ENCODE measurements at regions not wholly inside any gene's neighbourhood (a gene's known extent, or its start where the extent isn't known, plus 50 kb on each side); places are given as distances from the start of the nearest gene placed in this dataset.

GRCh38 chr16:7206469-7206868 is 126.2 kb upstream of the RBFOX1 start:
- H3K36me3 ChIP-seq (ENCODE audit: control insufficient read depth in 2 of 2, insufficient read depth in 2 of 2, low read length in 1 of 2) = no peaks in the 10 kb centered on the region
- no peaks in the 10 kb centered on the region for H3K27me3 ChIP-seq (ENCODE audit: control insufficient read depth in 1 of 2, insufficient read depth in 2 of 2, low read length in 2 of 2)
- H3K27ac ChIP-seq (ENCODE audit: low read depth in 2 of 2, low read length in 1 of 2) = no peak overlapping the region
- WGBS, 2 donors = 52 to 66% methylated on average over 4 of the region's 4 CpGs
- H3K4me1 ChIP-seq (ENCODE audit: control insufficient read depth in 2 of 2, insufficient read depth in 2 of 2, low read length in 1 of 2) = no peaks in the 10 kb centered on the region
- H3K4me3 ChIP-seq (ENCODE audit: low read depth in 1 of 2, low read length in 2 of 2) = no peak overlapping the region
- no peaks in the 10 kb centered on the region for H3K9me3 ChIP-seq (ENCODE audit: control insufficient read depth in 2 of 2, insufficient read depth in 1 of 2, low read depth in 1 of 2, low read length in 1 of 2)

- Histone ChIP-seq H3K4me3 (ENCODE audit: low read depth in 1 of 2, low read length in 2 of 2) (no peak overlapping the region), H3K4me1 (ENCODE audit: control insufficient read depth in 2 of 2, insufficient read depth in 2 of 2, low read length in 1 of 2) (no peaks in the 10 kb centered on the region), H3K9me3 (ENCODE audit: control insufficient read depth in 2 of 2, insufficient read depth in 1 of 2, low read depth in 1 of 2, low read length in 1 of 2) (peaks cover 0 to 3% of the 10 kb centered on the region in 2 donors), H3K36me3 (ENCODE audit: control insufficient read depth in 2 of 2, insufficient read depth in 2 of 2, low read length in 1 of 2) (no peaks in the 10 kb centered on the region), H3K27ac (ENCODE audit: low read depth in 2 of 2, low read length in 1 of 2) (no peak overlapping the region), H3K27me3 (ENCODE audit: control insufficient read depth in 1 of 2, insufficient read depth in 2 of 2, low read length in 2 of 2) (no peaks in the 10 kb centered on the region)
- 71 to 73% methylated on average over 4 of the region's 4 CpGs for WGBS, 2 donors
Measured at GRCh38 chr16:7200320-7200719, 132.3 kb upstream of the RBFOX1 start.

- Histone ChIP-seq H3K27me3 (ENCODE audit: control insufficient read depth in 1 of 2, insufficient read depth in 2 of 2, low read length in 2 of 2) (no peaks in the 10 kb centered on the region), H3K4me1 (ENCODE audit: control insufficient read depth in 2 of 2, insufficient read depth in 2 of 2, low read length in 1 of 2) (no peaks in the 10 kb centered on the region), H3K4me3 (ENCODE audit: low read depth in 1 of 2, low read length in 2 of 2) (no peak overlapping the region), H3K27ac (ENCODE audit: low read depth in 2 of 2, low read length in 1 of 2) (no peak overlapping the region), H3K36me3 (ENCODE audit: control insufficient read depth in 2 of 2, insufficient read depth in 2 of 2, low read length in 1 of 2) (no peaks in the 10 kb centered on the region), H3K9me3 (ENCODE audit: control insufficient read depth in 2 of 2, insufficient read depth in 1 of 2, low read depth in 1 of 2, low read length in 1 of 2) (no peaks in the 10 kb centered on the region)
- WGBS, 2 donors = 53 to 64% methylated on average over 4 of the region's 4 CpGs
Measured at GRCh38 chr16:7185689-7186088, 147.0 kb upstream of the RBFOX1 start.

GRCh38 chr16:7185165-7185564 is 147.5 kb upstream of the RBFOX1 start:
- 53 to 56% methylated on average over 3 of the region's 3 CpGs for WGBS, 2 donors
- no peaks in the 10 kb centered on the region for H3K9me3 ChIP-seq (ENCODE audit: control insufficient read depth in 2 of 2, insufficient read depth in 1 of 2, low read depth in 1 of 2, low read length in 1 of 2)
- no peak overlapping the region for H3K4me3 ChIP-seq (ENCODE audit: low read depth in 1 of 2, low read length in 2 of 2)
- H3K27me3 ChIP-seq (ENCODE audit: control insufficient read depth in 1 of 2, insufficient read depth in 2 of 2, low read length in 2 of 2) = no peaks in the 10 kb centered on the region
- no peak overlapping the region for H3K27ac ChIP-seq (ENCODE audit: low read depth in 2 of 2, low read length in 1 of 2)
- H3K36me3 ChIP-seq (ENCODE audit: control insufficient read depth in 2 of 2, insufficient read depth in 2 of 2, low read length in 1 of 2) = no peaks in the 10 kb centered on the region
- H3K4me1 ChIP-seq (ENCODE audit: control insufficient read depth in 2 of 2, insufficient read depth in 2 of 2, low read length in 1 of 2) = no peaks in the 10 kb centered on the region

- Histone ChIP-seq H3K4me1 (ENCODE audit: control insufficient read depth in 2 of 2, insufficient read depth in 2 of 2, low read length in 1 of 2) (no peaks in the 10 kb centered on the region), H3K4me3 (ENCODE audit: low read depth in 1 of 2, low read length in 2 of 2) (no peak overlapping the region), H3K9me3 (ENCODE audit: control insufficient read depth in 2 of 2, insufficient read depth in 1 of 2, low read depth in 1 of 2, low read length in 1 of 2) (no peaks in the 10 kb centered on the region), H3K36me3 (ENCODE audit: control insufficient read depth in 2 of 2, insufficient read depth in 2 of 2, low read length in 1 of 2) (no peaks in the 10 kb centered on the region), H3K27ac (ENCODE audit: low read depth in 2 of 2, low read length in 1 of 2) (no peak overlapping the region), H3K27me3 (ENCODE audit: control insufficient read depth in 1 of 2, insufficient read depth in 2 of 2, low read length in 2 of 2) (no peaks in the 10 kb centered on the region)
- 55 to 74% methylated on average over 3 of the region's 3 CpGs for WGBS, 2 donors
Measured at GRCh38 chr16:7183768-7184167, 148.9 kb upstream of the RBFOX1 start.

- no peak overlapping the region for H3K4me3 ChIP-seq (ENCODE audit: low read depth in 1 of 2, low read length in 2 of 2)
- no peak overlapping the region for H3K27ac ChIP-seq (ENCODE audit: low read depth in 2 of 2, low read length in 1 of 2)
- no peaks in the 10 kb centered on the region for H3K36me3 ChIP-seq (ENCODE audit: control insufficient read depth in 2 of 2, insufficient read depth in 2 of 2, low read length in 1 of 2)
- 45 to 51% methylated on average over 3 of the region's 3 CpGs for WGBS, 2 donors
- peaks cover 0 to 3% of the 10 kb centered on the region in 2 donors for H3K9me3 ChIP-seq (ENCODE audit: control insufficient read depth in 2 of 2, insufficient read depth in 1 of 2, low read depth in 1 of 2, low read length in 1 of 2)
- H3K27me3 ChIP-seq (ENCODE audit: control insufficient read depth in 1 of 2, insufficient read depth in 2 of 2, low read length in 2 of 2) = no peaks in the 10 kb centered on the region
- H3K4me1 ChIP-seq (ENCODE audit: control insufficient read depth in 2 of 2, insufficient read depth in 2 of 2, low read length in 1 of 2) = no peaks in the 10 kb centered on the region
Measured at GRCh38 chr16:7182510-7183109, 150.0 kb upstream of the RBFOX1 start.

- 64 to 66% methylated on average over 2 of the region's 2 CpGs for WGBS, 2 donors
- H3K9me3 ChIP-seq (ENCODE audit: control insufficient read depth in 2 of 2, insufficient read depth in 1 of 2, low read depth in 1 of 2, low read length in 1 of 2) = peaks cover 2 to 3% of the 10 kb centered on the region in 2 donors
Measured at GRCh38 chr16:7177875-7178274, 154.8 kb upstream of the RBFOX1 start.

GRCh38 chr16:7171151-7171550 is 161.5 kb upstream of the RBFOX1 start:
- H3K9me3 ChIP-seq (ENCODE audit: control insufficient read depth in 2 of 2, insufficient read depth in 1 of 2, low read depth in 1 of 2, low read length in 1 of 2) = peaks cover 2 to 6% of the 10 kb centered on the region in 2 donors
- WGBS, 2 donors = 87 to 91% methylated on average over 3 of the region's 3 CpGs
- no peaks in the 10 kb centered on the region for H3K36me3 ChIP-seq (ENCODE audit: control insufficient read depth in 2 of 2, insufficient read depth in 2 of 2, low read length in 1 of 2)
- no peak overlapping the region for H3K4me3 ChIP-seq (ENCODE audit: low read depth in 1 of 2, low read length in 2 of 2)
- no peaks in the 10 kb centered on the region for H3K4me1 ChIP-seq (ENCODE audit: control insufficient read depth in 2 of 2, insufficient read depth in 2 of 2, low read length in 1 of 2)
- no peaks in the 10 kb centered on the region for H3K27me3 ChIP-seq (ENCODE audit: control insufficient read depth in 1 of 2, insufficient read depth in 2 of 2, low read length in 2 of 2)
- H3K27ac ChIP-seq (ENCODE audit: low read depth in 2 of 2, low read length in 1 of 2) = no peak overlapping the region

More at GRCh38 chr16:7177875-7178274, 154.8 kb upstream of the RBFOX1 start:
- no peak overlapping the region for H3K27ac ChIP-seq (ENCODE audit: low read depth in 2 of 2, low read length in 1 of 2)
- no peaks in the 10 kb centered on the region for H3K27me3 ChIP-seq (ENCODE audit: control insufficient read depth in 1 of 2, insufficient read depth in 2 of 2, low read length in 2 of 2)
- no peaks in the 10 kb centered on the region for H3K4me1 ChIP-seq (ENCODE audit: control insufficient read depth in 2 of 2, insufficient read depth in 2 of 2, low read length in 1 of 2)
- no peak overlapping the region for H3K4me3 ChIP-seq (ENCODE audit: low read depth in 1 of 2, low read length in 2 of 2)
- no peaks in the 10 kb centered on the region for H3K36me3 ChIP-seq (ENCODE audit: control insufficient read depth in 2 of 2, insufficient read depth in 2 of 2, low read length in 1 of 2)

GRCh38 chr16:7167626-7168025 is 165.0 kb upstream of the RBFOX1 start:
- Histone ChIP-seq H3K4me1 (ENCODE audit: control insufficient read depth in 2 of 2, insufficient read depth in 2 of 2, low read length in 1 of 2) (no peaks in the 10 kb centered on the region), H3K9me3 (ENCODE audit: control insufficient read depth in 2 of 2, insufficient read depth in 1 of 2, low read depth in 1 of 2, low read length in 1 of 2) (peaks cover 4 to 6% of the 10 kb centered on the region in 2 donors), H3K27ac (ENCODE audit: low read depth in 2 of 2, low read length in 1 of 2) (no peak overlapping the region), H3K27me3 (ENCODE audit: control insufficient read depth in 1 of 2, insufficient read depth in 2 of 2, low read length in 2 of 2) (no peaks in the 10 kb centered on the region), H3K36me3 (ENCODE audit: control insufficient read depth in 2 of 2, insufficient read depth in 2 of 2, low read length in 1 of 2) (no peaks in the 10 kb centered on the region), H3K4me3 (ENCODE audit: low read depth in 1 of 2, low read length in 2 of 2) (no peak overlapping the region)
- 56 to 57% methylated on average over 6 of the region's 6 CpGs for WGBS, 2 donors

GRCh38 chr16:7161891-7162290 is 170.8 kb upstream of the RBFOX1 start:
- Histone ChIP-seq H3K9me3 (ENCODE audit: control insufficient read depth in 2 of 2, insufficient read depth in 1 of 2, low read depth in 1 of 2, low read length in 1 of 2) (peaks cover 3 to 4% of the 10 kb centered on the region in 2 donors), H3K27me3 (ENCODE audit: control insufficient read depth in 1 of 2, insufficient read depth in 2 of 2, low read length in 2 of 2) (no peaks in the 10 kb centered on the region), H3K4me3 (ENCODE audit: low read depth in 1 of 2, low read length in 2 of 2) (no peak overlapping the region), H3K36me3 (ENCODE audit: control insufficient read depth in 2 of 2, insufficient read depth in 2 of 2, low read length in 1 of 2) (no peaks in the 10 kb centered on the region), H3K27ac (ENCODE audit: low read depth in 2 of 2, low read length in 1 of 2) (no peak overlapping the region), H3K4me1 (ENCODE audit: control insufficient read depth in 2 of 2, insufficient read depth in 2 of 2, low read length in 1 of 2) (no peaks in the 10 kb centered on the region)
- 25 to 31% methylated on average over 1 of the region's 1 CpG for WGBS, 2 donors

Measured in esophagus (tissue), 2 donors.